CD4-positive, alpha-beta T cell treated with Interleukin-4 for 4 hours (primary cell): ENCODE measurements at regions not wholly inside any gene's neighbourhood (a gene's known extent, or its start where the extent isn't known, plus 50 kb on each side); places are given as distances from the start of the nearest gene placed in this dataset.

Source experiments
- DNase-seq: peaks from one replicate; pipeline ENCODE4 v3.0.0-alpha.2; 2020

DNA sequence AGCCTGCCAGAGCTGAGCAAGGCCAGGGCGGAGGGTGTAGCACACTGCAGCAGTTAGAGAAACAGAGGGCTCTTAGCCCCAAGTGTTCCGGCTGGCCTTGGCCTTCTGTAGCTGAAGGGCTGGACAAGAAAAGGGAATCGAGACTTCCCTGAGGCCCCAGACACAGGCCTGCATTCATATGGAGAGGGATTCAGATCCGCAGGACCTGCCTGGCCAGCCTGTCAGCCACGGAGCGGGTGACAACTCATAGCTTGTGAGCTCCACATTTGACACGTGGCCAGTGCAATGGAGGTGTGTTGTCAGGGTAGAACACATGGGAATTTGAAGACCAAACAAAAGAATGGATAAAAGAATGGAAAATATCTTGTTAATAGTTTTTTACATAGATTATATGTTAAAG lies 182.2 kb upstream of the GSC start:
- DNase-seq, result no peak

DNA sequence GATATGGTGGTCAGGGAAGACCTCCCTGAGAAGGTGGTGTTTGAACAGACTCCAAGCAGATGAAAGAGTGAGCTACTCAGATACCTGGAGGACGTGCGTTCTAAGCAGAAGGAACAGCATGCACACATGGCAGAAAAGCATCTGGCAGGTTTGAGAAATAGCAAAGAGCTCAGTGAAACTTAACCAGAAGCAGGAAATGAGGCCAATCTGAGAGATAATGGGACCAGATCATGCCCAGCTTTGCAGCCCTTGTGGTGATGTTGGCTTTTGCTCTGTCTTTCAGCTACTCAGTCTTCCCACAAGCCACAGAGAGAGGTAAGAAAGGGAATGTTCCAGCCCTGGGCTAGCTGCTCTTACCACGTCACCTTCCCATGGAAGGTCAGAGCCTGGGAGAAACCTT lies 176.3 kb upstream of the GSC start:
- DNase-seq, result peak; percentile 20

DNA sequence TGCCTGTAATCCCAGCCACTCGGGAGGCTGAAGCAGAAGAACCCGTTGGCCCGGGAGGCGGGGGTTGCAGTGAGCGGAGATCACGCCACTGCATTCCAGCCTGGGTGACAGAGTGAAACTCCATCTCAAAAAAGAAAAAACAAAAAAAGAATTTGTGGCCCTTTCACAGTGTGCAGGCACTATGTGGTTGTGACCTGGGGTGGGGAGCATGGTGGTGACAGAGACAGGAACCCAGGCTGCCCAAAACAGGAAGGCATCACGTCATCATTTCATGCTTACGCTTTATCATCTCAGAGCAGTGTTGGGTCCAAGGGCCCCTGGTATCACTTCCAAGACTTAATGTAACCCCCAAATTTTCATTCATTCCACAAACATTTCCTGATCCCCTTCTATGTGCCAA lies 175.7 kb upstream of the GSC start:
- peak; percentile 49 for DNase-seq

DNA sequence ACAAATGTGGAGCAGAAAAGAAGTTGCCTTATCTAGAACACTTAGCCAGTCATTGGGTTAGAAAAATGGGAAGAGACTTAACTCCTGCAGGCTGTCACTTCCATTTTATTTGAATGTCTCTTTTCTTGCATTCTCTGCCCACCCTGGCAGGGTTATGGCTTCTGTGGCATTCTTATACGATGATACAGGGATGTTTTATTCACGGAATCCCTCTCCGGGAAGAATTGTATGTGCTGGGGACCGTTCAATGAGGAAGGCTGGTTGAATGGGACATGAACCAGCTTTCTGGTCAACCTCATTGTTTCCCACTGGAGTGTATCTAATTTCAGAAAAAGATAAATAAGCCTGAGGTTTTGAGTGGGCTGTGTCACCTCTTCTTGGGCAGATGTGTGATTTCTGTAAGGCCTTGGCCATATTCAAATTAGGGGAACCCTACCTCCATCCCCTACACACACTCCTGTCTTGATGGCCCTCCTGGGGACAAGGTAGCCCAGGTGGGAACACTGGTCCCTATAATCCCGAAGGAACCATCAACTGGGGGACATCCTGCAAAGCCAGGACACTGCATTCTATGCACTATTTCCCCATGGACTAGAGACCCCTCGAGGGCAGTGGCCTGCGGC lies 174.8 kb upstream of the GSC start:
- DNase-seq, result no peak

DNA sequence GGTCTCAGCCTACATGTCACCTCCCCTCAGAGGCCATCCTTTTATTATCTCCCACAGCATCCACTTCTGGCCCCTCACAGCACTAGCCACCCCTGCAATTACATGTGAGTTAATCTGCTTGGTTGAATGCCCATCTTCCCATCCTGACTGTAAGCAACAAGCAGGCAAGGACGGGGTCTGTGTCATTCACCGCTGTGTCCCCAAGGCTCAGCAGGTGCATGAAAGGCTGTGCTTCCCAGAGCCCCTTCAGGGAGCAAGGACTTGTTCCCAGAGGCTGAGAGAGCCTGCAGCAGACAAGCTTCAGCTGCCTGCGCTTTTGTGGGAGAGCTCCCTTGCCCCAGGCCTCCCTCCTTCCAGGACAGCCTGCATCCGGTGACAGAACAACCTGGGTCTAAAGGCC lies 172.7 kb upstream of the GSC start:
- no peak for DNase-seq

DNA sequence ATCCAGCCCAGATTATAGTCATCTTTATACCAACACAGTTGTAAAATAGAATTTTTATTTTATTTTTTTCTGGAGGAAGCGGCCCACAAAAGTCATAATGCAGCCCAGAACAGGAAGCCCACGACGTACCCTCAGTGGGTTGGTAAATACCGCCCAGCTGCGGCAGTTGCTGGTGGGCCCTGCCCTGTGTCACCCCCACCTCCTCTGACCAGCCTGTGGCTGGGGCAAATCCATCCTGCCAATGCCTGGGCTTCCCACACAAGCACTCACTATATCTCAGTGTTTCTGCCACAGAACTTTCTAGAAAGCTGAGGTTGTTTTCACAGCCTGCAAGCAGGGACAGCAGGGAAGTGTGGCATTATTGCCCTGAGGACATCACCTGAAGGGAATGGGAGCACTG lies 171.4 kb upstream of the GSC start:
- no peak for DNase-seq

DNA sequence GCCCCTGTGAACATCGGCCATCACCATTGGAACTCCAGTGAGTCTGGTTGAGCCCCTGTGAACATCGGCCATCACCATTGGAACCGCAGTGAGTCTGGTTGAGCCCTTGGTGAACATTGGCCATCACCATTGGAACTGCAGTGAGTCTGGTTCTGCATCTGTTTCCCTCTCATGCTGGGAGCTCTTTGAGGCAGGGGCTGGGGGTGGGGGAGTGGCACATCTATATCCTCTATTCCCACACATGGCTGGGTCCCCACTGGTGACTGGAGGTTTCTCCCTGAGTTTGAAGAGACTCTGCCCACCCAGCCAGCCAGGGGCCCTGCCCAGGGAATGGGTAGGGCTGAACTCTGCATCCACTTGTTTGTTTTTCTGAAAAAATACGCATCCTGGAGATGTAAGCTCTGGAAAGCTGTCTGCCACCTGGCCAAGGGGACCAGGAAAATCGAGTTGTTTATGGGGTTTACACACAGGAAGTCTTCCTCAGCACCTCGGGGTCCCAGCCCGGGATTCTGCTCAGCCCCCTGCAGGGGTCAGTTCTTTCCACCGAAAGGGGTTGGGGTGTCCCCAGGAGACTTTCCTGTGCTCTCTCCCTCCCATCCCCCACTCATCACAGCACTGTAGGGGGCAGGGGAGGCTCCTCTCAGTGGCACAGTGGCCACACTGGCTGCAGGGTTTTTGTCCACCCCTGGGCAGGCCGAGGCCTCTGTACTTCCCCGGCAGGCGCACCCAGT lies 170.5 kb upstream of the GSC start:
- no peak for DNase-seq

DNA sequence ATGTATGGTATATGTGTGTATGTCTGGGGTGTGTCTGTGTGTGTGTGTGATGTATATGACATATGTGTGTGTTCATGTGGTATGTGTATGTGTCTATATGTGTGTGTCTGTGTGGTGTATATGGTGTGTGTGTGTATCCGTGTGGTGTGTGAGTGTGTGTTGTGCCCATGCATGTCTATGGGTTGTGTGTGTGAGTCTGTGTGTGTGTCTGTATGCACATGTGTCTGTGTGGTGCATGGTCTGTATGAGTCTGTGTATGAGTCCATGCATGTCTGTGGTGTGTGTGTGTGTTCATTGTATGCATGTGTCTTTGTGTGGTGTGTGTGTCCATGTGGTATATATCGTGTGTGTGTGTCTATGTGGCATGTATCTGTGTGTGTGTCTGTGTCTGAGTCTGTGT lies 168.1 kb upstream of the GSC start:
- no peak for DNase-seq

DNA sequence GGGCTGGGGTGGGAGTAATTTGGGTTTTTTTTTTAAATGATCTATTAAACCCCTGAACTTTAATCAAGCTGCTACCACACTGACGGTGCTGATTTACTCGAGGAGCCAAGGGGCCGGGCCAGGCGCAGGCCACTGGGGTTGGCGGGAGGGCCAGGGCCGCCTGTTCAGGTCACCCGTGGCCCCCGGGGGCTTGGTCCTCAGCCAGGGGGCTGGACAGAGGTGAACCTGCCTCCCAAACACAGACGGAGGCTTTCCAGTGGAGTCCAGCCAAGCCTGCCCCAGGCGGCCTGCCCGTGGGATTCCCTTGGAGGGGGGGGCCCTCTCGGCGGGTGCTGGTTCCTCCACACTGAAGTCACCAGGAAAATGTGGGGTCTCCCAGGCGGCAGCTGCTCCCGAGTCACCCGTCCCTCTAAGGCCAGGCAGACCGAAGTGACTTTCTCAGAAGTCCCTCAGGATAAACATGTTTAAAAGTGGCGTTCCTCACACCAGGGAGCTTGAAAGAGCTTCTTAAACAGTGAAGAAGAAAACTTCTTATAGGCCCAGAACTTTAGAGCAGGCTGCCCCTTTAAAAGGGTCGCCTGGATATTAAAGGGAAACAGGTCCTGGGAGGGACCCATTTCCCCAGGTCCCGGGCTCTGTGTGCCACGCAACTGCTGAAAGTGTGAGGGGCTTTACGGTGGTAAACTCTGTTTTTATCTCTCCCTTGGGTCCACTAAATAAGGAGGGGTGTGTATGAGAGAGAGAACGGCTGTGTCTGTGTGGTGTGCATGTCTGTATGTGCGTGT lies 167.2 kb upstream of the GSC start:
- DNase-seq, result no peak

DNA sequence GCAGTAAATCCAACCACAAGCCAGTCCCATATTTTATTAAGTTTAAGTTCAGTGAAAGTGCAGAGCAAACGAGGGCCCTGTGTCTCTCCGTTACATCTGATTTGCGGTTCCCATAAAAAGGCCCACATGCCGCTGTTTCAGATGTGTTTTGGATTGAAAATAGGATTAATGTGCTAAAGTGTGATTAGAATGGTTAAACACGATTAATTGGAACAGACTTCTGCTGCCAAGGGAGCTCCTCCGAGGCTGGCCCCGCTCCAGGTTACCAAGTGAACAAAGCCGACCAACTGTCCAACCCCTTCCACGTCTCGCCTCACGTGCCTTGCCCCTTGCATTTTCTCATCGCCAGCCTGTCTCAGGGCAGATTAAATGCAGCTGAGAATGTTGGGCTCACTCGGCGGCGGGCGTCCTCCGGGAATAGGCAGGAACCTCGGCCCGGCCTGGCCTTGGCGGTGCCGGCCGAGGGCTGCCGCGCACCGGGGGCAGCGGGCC lies 166.5 kb upstream of the GSC start:
- DNase-seq, result no peak

DNA sequence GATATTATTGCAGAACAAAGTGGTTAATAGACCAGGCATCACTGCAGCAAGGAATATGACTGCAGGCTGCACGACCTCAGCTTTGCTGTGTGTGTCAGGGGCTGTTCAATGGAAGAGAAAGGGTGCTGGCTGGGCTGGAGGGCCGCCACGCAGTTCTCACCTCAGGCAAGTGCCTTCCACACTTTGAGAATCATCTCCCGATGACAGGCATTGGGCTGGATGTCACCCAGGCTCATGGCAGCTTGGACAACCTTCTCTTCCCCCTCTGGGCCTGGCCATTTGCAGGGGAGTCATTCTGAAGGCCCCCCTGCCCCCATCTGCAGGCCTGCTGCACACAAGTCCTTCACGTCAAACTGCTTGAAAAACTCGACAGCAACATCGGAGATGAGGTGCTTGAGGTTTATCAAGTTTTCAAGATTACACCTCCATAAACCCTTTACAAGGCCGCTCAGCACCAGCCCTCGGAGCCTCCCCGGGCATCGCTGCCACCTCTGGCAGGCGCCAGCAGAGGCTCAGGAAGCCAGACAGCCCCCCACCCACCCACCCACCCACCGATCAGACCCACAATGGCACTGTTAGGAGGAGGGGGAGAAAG lies 165.9 kb upstream of the GSC start:
- no peak for DNase-seq

DNA sequence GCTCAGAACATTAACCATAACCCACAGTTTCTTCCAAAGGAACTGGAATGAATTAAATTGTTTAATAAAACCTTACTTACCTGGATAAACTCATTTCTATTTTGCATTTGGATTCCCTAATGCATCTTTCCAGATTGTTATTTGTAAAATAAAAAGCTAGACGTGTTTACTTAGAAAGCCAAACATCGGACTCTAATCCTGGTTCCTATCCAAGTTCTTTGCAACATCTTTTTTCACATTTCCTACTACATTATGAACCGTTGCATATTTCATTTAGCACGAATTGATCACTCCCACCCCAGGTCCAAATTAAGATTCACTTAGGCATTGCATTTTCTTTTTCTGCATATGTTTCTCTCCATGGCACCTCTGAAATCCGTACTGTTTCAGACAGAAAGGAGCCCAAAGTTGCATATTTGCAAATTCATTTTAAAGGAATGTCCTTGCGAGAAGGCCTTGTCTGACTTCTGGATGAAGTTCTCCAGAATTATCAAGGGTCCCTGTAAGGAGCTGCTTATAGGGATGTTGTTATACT lies 164.4 kb upstream of the GSC start:
- no peak for DNase-seq

DNA sequence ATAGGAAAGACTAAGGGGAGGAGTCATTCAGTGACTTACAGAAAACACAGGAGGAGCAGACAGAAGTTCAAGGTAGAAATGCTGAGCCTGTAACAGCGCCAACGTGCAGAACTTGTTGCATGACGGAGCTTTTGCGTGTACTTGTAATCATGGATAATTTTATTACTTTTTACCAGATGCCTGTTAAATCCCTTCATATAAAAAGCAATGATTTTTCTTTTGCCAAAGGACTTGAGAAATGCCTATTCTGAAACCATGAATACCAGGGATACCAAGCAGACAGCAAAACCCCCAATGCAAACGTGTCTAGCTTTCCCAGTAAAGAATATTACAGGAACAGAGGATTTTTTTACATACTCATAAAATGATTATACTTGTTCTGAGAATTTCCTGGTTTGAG lies 163.6 kb upstream of the GSC start:
- DNase-seq, result no peak

DNA sequence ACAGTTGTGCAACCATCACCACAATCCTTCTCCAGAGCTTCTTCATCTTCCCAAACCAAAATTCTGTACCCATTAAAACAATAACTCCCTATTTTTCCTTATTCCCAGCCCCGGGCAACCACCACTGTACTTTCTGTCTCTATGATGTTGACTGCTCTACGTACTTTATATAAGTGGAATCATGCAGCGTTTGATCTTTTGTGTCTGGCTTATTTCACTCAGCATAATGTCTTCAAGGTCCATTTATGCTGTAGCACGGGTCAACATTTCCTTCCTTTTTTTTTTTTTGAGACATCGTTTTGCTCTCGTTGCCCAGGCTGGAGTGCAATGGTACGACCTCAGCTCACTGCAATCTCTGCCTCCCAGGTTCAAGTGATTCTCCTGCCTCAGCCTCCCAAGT lies 162.7 kb upstream of the GSC start:
- DNase-seq, result no peak

DNA sequence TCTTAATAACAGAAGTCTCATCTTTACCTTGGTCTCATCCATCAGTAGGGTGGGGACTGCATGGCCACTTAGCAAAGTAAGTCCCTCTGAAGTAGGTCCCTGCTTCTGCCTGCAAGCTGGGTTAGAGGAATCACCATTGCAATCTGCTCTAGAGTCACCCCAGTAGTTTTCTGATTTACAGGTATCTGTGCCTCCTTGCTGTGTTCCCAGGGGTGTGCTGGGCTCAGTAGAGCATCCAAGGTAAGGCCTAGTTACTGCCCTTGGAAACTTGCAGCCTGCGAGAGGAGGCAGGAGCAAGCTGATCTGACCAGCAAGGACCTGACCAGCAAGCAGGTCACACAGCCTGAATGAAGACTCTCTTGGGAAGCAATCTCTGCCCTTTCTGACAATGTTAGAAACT lies 160.8 kb upstream of the GSC start:
- no peak for DNase-seq

DNA sequence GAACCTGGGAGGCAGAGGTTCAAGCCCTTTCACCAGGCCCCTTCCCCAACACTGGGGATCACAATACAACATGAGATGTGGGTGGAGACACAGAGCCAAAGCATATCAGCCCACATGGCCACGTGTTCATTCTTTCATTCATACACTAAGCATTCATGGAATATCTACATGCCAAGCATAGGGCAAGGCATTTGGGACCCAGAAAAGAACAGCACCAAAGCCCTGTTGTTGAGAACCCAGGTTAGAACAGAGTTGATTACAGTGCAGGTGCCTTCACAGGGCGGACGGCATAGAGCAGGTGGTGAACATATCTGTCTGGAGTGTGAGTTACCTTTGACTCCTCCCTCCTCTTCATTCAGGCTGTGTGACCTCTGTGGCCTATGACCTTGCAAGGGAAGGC lies 159.4 kb upstream of the GSC start:
- no peak for DNase-seq

DNA sequence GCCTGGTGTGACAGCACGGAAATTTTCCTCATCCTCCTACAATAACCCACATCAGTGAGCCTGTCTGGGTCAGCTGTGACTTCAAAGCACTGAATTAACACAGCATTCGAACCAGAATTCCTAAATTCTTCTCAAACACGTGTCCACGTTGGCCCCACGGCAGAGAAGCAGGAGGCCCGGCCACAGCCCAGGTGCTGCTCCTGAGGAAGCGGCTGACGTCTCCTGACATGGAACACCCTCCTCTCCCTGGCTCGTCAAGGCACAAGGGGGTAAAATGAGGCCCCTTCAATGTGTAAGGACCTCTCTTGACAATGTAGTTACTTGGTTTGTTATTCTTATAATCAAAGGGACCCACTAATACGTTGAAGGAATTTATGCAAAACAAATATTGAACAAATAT lies 156.3 kb upstream of the GSC start:
- DNase-seq, result no peak

DNA sequence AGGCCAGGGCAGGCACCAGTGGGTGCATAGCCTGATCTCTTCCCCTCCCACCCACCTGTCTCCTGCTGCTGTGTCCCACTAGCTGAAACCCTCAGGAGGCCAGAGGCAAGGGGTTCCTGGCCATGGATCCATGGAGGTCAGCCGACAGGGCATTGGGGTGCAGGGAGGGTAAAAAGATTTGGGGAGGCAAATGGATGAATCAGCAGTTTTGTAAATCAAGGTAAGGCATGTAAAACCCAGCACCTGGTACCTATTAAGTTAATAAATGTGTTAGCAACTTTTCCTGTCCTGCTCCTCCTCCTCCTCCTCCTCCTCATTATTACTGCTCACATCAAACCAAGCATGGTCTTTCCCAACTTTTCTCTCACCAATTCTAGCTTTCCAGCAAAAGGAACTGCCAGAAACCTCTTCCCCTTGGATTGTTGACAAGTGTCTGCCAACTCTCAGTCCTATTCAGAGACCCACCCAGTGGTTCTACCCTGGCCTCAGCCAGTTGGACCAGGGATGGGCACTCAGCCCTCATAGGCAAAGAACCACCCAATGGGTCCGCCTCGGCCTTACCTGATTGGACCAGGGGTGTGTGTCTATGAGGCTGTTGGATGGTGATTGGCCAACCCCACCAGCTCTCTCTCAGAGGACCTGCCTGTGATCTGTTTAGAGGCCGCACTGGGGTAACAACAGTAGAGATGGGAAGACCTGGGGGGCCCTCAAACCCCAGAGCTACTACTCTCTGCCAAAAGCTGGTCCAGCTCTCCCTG lies 155.7 kb upstream of the GSC start:
- no peak for DNase-seq

DNA sequence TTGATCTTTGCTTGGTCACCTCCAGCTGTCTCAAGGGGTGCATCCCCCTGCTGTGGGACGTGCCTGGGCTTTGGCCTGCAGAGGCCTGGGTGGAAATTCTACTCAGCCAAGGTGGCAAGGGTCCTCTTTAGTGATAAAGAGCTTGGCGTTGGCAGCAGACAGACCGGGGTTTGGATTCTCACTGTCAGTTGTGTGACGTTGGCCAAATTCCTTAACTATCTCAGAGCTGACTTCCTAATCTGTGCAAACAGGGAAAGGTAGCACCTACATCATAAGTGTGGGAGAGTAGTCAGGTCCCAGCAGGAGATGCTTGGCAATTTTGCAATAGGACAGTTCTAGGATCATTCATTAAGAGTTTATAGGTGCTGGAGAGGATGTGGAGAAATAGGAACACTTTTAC lies 154.3 kb upstream of the GSC start:
- DNase-seq, result no peak

DNA sequence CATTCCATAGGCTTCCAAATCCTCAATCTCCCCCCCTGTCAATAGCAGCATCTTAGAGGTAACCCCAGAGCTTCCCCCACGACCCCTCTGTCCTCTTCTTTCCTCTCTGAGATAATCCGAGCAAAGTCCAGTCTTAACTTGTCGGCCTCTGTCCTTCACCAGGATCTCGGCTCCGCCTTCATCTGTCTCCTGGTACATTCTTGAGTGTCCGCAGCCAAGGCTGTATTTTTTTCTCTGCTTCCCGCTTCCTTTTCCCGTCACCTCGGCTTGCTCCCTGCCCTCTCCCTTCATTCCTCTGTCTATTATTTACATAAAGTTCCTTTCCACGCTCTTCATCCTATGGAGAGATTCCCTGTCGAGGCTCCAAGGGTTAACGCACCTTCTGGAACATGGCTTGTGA lies 153.9 kb upstream of the GSC start:
- DNase-seq, result no peak

DNA sequence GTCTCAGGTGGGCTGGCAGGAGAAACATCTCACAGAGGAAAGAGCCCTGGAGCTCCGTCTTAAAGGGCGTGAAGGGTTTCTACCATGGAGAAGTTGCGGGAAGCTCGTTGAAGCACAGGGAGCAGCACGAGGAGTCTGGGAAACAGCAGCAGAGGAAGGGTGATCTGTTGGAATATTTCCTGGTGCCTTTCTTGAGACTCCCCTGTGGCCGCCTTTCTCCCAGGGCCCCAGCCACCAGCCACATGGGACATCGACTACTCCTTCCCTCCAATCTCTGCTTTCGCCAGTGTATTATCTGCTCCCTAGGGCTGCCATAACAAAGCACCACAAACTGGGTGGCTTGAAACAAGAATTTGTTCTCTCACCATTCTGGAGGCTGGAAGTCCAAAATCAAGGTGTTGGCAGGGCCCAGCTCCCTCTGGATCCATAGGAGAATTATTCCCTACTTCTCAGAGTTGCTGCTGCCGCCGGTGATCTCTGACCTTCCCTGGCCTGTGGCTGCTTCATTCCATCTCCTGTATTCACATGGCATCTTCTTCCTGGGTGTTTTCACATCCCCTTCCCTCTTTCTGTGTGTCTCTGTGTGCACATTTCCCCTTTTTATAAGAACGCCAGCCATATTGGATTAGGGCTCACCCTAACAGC lies 152.8 kb upstream of the GSC start:
- no peak for DNase-seq
